ENCODE measurements at regions not wholly inside any gene's neighbourhood (a gene's known extent, or its start where the extent isn't known, plus 50 kb on each side); places are given as distances from the start of the nearest gene placed in this dataset.

DNA sequence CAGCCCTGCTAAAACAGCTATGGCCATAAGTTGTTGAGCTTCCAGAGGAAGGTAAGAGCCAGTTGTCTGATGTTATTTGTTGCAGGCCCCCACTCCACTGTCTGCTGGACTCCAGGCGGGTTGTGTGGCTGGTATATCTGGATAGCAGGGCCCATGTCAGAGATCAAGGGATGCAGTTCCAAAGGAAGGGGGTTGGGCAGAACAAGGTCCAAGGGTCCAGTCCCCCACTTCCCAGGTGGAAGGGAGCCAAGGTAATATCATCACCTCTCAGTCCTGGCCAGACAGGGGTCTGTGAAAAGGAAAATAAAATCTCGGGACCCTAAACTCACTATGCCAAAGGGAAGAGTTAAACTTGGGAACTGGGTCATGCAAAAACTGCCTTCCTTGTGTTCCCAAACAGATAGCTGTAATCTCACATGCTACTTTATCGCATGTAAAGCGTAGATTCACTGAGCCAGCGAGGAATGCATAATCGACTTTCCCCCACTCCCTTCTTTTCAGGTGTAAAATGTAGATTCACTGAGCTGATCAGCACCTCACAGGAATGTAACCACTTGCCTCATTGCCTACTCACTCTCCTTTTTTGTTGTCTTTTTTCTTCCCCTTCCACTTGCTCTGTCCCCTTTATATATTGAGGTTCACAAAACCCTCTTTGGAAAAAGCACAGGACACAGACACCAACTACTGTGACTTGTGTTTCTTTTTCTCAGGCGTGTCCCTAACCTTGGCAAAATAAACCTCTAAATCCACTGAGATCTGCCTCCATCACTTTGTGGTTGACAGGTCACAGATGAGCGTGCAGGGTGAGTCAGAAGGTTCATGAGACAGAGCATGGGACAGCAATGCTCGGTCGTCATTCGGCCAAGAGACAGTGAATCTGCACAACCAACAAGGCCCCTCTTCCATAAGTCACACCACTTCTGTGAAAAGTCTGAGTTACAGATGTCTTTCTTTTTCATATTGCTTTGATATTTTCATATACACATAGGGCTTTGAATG lies 255.3 kb upstream of the SIX2 start:
- no peaks in the 10 kb centered on the region for H3K9me3 ChIP-seq
- no peak for DNase-seq
- no peaks in the 10 kb centered on the region for H3K4me1 ChIP-seq (ENCODE audit: insufficient read depth)
- no peak overlapping the region for H3K27ac ChIP-seq
- H3K27me3 ChIP-seq: no peaks in the 10 kb centered on the region
- intact Hi-C loops (cut with DNase I): no loop called here
- no peaks in the 10 kb centered on the region for H3K36me3 ChIP-seq
- no peak overlapping the region for H3K4me3 ChIP-seq
- TF ChIP-seq, protein P1, sequence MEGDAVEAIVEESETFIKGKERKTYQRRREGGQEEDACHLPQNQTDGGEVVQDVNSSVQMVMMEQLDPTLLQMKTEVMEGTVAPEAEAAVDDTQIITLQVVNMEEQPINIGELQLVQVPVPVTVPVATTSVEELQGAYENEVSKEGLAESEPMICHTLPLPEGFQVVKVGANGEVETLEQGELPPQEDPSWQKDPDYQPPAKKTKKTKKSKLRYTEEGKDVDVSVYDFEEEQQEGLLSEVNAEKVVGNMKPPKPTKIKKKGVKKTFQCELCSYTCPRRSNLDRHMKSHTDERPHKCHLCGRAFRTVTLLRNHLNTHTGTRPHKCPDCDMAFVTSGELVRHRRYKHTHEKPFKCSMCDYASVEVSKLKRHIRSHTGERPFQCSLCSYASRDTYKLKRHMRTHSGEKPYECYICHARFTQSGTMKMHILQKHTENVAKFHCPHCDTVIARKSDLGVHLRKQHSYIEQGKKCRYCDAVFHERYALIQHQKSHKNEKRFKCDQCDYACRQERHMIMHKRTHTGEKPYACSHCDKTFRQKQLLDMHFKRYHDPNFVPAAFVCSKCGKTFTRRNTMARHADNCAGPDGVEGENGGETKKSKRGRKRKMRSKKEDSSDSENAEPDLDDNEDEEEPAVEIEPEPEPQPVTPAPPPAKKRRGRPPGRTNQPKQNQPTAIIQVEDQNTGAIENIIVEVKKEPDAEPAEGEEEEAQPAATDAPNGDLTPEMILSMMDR (IDR thresholded peaks at IDR 0.05): no peak
- TF ChIP-seq EP300 (IDR thresholded peaks at IDR 0.05) (no peak), POLR2A (IDR thresholded peaks at IDR 0.05) (no peak)
- WGBS, 3 donors: 86 to 92% (median 88%) methylated on average over 11 of the region's 11 CpGs

DNA sequence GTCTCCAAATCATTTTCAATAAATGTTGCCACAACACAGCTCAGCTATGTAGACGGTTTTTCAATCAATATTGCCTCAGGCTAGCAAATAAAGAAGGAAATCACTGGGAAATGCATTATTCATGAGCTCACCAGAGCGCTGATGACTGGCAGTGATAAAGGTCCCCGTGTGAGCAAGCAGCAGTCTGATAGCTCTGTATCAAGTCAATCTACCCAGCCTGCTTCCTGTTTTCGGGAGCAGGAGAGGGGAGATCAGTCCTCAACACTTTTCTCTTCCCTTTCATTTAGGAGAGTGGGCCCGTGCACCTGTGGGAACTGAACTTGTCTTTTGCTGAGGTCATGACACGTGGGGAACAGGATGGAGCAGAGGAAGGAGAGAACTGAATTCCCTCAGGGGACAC lies 253.9 kb upstream of the SIX2 start:
- intact Hi-C loops (cut with DNase I): no loop called here
- H3K4me1 ChIP-seq (ENCODE audit: insufficient read depth): peaks cover 1% of the 10 kb centered on the region
- no peaks in the 10 kb centered on the region for H3K27me3 ChIP-seq
- 77 to 80% (median 78%) methylated on average over 6 of the region's 6 CpGs for WGBS, 3 donors
- no peak overlapping the region for H3K27ac ChIP-seq
- no peak overlapping the region for H3K4me3 ChIP-seq
- no peaks in the 10 kb centered on the region for H3K36me3 ChIP-seq
- DNase-seq: no peak
- TF ChIP-seq EP300 (IDR thresholded peaks at IDR 0.05): no peak
- no peak for TF ChIP-seq POLR2A (IDR thresholded peaks at IDR 0.05)
- TF ChIP-seq, protein P1 (IDR thresholded peaks at IDR 0.05): no peak
- no peaks in the 10 kb centered on the region for H3K9me3 ChIP-seq

DNA sequence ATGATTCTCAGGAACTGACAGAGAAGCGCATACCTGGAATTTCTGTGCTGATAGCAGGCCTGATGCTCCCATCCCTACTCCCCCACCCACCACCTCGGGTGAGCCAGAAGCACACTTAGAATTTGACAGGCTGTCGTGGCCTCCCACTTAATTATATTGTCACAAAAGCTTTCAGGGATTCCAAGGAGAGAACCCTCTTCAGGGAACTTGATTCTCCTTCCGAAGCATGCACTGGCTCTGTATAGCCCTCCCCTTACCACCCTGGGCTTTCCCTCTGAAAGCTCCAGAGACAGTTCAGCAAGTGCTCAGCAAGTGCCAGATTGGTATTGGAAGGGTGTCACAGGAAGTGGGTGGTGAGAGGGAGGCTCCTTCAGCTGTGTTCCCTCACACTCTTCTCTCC lies 252.5 kb upstream of the SIX2 start:
- Histone ChIP-seq H3K27me3 (no peaks in the 10 kb centered on the region), H3K27ac (no peak overlapping the region), H3K4me3 (no peak overlapping the region), H3K4me1 (ENCODE audit: insufficient read depth) (peaks cover 9% of the 10 kb centered on the region), H3K36me3 (no peaks in the 10 kb centered on the region), H3K9me3 (no peaks in the 10 kb centered on the region)
- 56 to 67% (median 66%) methylated on average over 4 of the region's 4 CpGs for WGBS, 3 donors
- intact Hi-C loops (cut with DNase I): no loop called here
- no peak for TF ChIP-seq EP300 (IDR thresholded peaks at IDR 0.05)
- TF ChIP-seq, protein P1 (IDR thresholded peaks at IDR 0.05): no peak
- TF ChIP-seq POLR2A (IDR thresholded peaks at IDR 0.05): no peak
- no peak for DNase-seq

DNA sequence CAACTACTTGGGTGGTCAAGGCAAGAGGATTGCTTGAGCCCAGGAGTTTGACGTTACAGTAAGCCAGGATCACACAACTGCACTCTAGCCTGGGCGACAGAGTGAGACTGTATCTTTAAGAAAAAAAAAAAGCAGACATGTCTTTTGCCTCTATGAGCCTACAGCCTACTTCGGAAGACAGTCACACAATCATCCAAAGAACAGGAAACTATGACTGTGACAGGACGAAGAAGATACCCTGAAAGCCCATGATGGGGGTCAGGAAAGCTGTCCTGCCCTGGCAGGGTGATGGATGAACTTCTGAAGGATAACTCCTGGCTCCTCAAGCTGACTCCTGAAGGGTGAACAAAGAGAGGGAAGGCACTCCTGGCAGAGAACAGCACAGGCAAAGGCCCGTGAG lies 251.7 kb upstream of the SIX2 start:
- no peaks in the 10 kb centered on the region for H3K9me3 ChIP-seq
- WGBS, 3 donors: 66 to 78% (median 70%) methylated on average over 4 to 5 of the region's 5 CpGs
- intact Hi-C loops (cut with DNase I): no loop called here
- DNase-seq: no peak
- H3K27me3 ChIP-seq: no peaks in the 10 kb centered on the region
- no peak overlapping the region for H3K4me3 ChIP-seq
- H3K4me1 ChIP-seq (ENCODE audit: insufficient read depth): peaks cover 13% of the 10 kb centered on the region
- H3K36me3 ChIP-seq: no peaks in the 10 kb centered on the region
- H3K27ac ChIP-seq: no peak overlapping the region
- no peak for TF ChIP-seq EP300 (IDR thresholded peaks at IDR 0.05)

DNA sequence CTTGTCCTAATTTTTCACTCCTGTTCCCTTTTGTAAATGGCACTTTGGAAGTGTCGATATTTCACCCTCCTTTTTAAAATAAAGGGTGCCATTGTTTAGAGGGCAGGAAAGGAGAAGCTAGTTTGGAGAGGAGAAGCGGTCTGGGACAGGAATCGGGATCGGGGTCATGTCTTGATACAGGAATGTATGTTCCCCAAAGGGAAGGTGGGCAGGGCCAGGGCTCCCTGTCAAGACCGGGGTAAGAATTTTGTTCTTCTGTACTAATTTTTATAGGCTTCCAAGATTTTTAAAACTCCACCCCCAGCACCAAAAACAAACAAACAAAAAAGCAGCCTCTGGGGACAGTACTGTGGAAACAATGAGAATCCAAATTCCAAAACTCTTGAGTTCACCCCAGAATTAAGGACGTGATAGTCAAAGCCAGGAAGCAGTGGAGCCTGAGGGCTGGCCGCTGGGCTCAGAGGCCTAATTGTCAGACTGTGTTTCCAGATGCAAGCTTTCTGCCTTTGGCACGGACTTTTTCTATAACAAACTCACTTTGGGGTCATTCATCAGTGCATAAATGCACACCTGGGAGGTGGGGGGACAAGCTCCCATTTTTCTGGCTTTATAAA lies 250.4 kb upstream of the SIX2 start:
- H3K9me3 ChIP-seq: no peaks in the 10 kb centered on the region
- DNase-seq: no peak
- intact Hi-C loops (cut with DNase I): no loop called here
- no peak overlapping the region for H3K4me3 ChIP-seq
- H3K27ac ChIP-seq: no peak overlapping the region
- H3K4me1 ChIP-seq (ENCODE audit: insufficient read depth): peaks cover 13% of the 10 kb centered on the region
- 77 to 84% (median 84%) methylated on average over 8 of the region's 8 CpGs for WGBS, 3 donors
- TF ChIP-seq, protein P1 (IDR thresholded peaks at IDR 0.05): no peak
- TF ChIP-seq EP300 (IDR thresholded peaks at IDR 0.05): no peak
- no peak for TF ChIP-seq POLR2A (IDR thresholded peaks at IDR 0.05)
- no peaks in the 10 kb centered on the region for H3K27me3 ChIP-seq
- no peaks in the 10 kb centered on the region for H3K36me3 ChIP-seq

Data from ovary (tissue), 7 donors.